Thyroid gland (tissue), 4 donors: ENCODE measurements at regions not wholly inside any gene's neighbourhood (a gene's known extent, or its start where the extent isn't known, plus 50 kb on each side); places are given as distances from the start of the nearest gene placed in this dataset.

Experiments
- POLR2A ChIP-seq, 2 donors: fragments of 450-650 bp; IDR thresholded peaks; one replicate each; pipeline ENCODE4 v1.6.1; 2017; ENCODE audit warnings: antibody characterized with exemption in 2 of 2, mild to moderate bottlenecking in 2 of 2, moderate library complexity in 1 of 2
- TF ChIP-seq, protein P1 (sequence below), 6 experiments: fragments of 200-600 bp in 3 of 6; fragments of 450-650 bp in 3 of 6; sonication (generic) in 3 of 6; IDR thresholded peaks; one replicate each; pipeline ENCODE4 v1.5.1; 2016 to 2019; ENCODE audit warnings: antibody characterized with exemption in 6 of 6, mild to moderate bottlenecking in 2 of 6, inconsistent platforms in 1 of 6, moderate library complexity in 1 of 6

- TF ChIP-seq, protein P1, sequence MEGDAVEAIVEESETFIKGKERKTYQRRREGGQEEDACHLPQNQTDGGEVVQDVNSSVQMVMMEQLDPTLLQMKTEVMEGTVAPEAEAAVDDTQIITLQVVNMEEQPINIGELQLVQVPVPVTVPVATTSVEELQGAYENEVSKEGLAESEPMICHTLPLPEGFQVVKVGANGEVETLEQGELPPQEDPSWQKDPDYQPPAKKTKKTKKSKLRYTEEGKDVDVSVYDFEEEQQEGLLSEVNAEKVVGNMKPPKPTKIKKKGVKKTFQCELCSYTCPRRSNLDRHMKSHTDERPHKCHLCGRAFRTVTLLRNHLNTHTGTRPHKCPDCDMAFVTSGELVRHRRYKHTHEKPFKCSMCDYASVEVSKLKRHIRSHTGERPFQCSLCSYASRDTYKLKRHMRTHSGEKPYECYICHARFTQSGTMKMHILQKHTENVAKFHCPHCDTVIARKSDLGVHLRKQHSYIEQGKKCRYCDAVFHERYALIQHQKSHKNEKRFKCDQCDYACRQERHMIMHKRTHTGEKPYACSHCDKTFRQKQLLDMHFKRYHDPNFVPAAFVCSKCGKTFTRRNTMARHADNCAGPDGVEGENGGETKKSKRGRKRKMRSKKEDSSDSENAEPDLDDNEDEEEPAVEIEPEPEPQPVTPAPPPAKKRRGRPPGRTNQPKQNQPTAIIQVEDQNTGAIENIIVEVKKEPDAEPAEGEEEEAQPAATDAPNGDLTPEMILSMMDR (IDR thresholded peaks at IDR 0.05), result no peak
- no peak for TF ChIP-seq POLR2A (IDR thresholded peaks at IDR 0.05)
Measured at GRCh38 chr1:56397811-56398231, 181.5 kb downstream of the PLPP3 start.
